Calu3 (cell line): ENCODE measurements at regions not wholly inside any gene's neighbourhood (a gene's known extent, or its start where the extent isn't known, plus 50 kb on each side); places are given as distances from the start of the nearest gene placed in this dataset.

Source experiments
- BruUV-seq: library from RNA; stranded (reverse); fragments of 400-500 nt; replicated peaks from 2 replicates; lab custom pipeline; 2021; lab: Mats Ljungman, UMichigan
- CTCF ChIA-PET: fragments of 300-600 bp; sonication (Branson Sonifier 250); formaldehyde crosslinking; loops from one replicate; lab custom pipeline; 2022; ENCODE audit warnings: antibody characterized with exemption; lab: Charles Lee
- DNase-seq: peaks from one replicate; pipeline ENCODE4 v3.0.0; 2022
- H3K27ac Mint-ChIP-seq: one replicate; pipeline ENCODE4 v1.8.0; 2022; ENCODE audit warnings: mixed read lengths; ENCODE audit not compliant: unreplicated experiment
- H3K27me3 Mint-ChIP-seq: one replicate; pipeline ENCODE4 v1.8.0; 2022; ENCODE audit warnings: mixed read lengths; ENCODE audit not compliant: unreplicated experiment
- H3K36me3 Mint-ChIP-seq: one replicate; pipeline ENCODE4 v1.8.0; 2022; ENCODE audit warnings: mild to moderate bottlenecking, moderate library complexity, mixed read lengths; ENCODE audit not compliant: insufficient read depth, unreplicated experiment
- H3K4me1 Mint-ChIP-seq: one replicate; pipeline ENCODE4 v1.8.0; 2022; ENCODE audit warnings: mild to moderate bottlenecking, low read depth, mixed read lengths; ENCODE audit not compliant: unreplicated experiment
- H3K4me3 Mint-ChIP-seq: one replicate; pipeline ENCODE4 v1.8.0; 2022; ENCODE audit warnings: mild to moderate bottlenecking, low read depth, moderate library complexity, mixed read lengths; ENCODE audit not compliant: unreplicated experiment
- H3K9me3 Mint-ChIP-seq: one replicate; pipeline ENCODE4 v1.8.0; 2022; ENCODE audit warnings: low read depth, mixed read lengths; ENCODE audit not compliant: unreplicated experiment
- CTCF ChIP-seq: fragments of 200-600 bp; IDR thresholded peaks from one replicate; pipeline ENCODE4 v1.8.0; 2022; ENCODE audit warnings: antibody characterized with exemption; ENCODE audit not compliant: unreplicated experiment
- intact Hi-C: fragments of 100-400 bp; cut with micrococcal nuclease; formaldehyde crosslinking; loops from one replicate; pipeline ENCODE4 v1.10.0; 2022; ENCODE audit not compliant: unreplicated experiment

GRCh38 chr1:29961293-29962059 lies 725.2 kb downstream of the PTPRU start:
- Mint-ChIP-seq H3K4me1 (no peaks in the 10 kb centered on the region), H3K9me3 (no peaks in the 10 kb centered on the region), H3K27ac (no peak overlapping the region), H3K36me3 (no peaks in the 10 kb centered on the region), H3K27me3 (peaks cover 4% of the 10 kb centered on the region), H3K4me3 (no peak overlapping the region)
- CTCF ChIA-PET: no interaction called here
- no peak for TF ChIP-seq CTCF
- no peak for DNase-seq
- intact Hi-C loops: no loop called here
- no TSS peak for BruUV-seq

- no peaks in the 10 kb centered on the region for H3K36me3 Mint-ChIP-seq
- no peak for DNase-seq
- H3K27me3 Mint-ChIP-seq: peaks cover 10% of the 10 kb centered on the region
- no peaks in the 10 kb centered on the region for H3K4me1 Mint-ChIP-seq
- H3K27ac Mint-ChIP-seq: no peak overlapping the region
- TF ChIP-seq CTCF: no peak
- peaks cover 5% of the 10 kb centered on the region for H3K9me3 Mint-ChIP-seq
- no peak overlapping the region for H3K4me3 Mint-ChIP-seq
- intact Hi-C loops: no loop called here
- CTCF ChIA-PET: no interaction called here
- BruUV-seq: no TSS peak
Observed at GRCh38 chr1:29960876-29961275, 724.6 kb downstream of the PTPRU start.

DNA sequence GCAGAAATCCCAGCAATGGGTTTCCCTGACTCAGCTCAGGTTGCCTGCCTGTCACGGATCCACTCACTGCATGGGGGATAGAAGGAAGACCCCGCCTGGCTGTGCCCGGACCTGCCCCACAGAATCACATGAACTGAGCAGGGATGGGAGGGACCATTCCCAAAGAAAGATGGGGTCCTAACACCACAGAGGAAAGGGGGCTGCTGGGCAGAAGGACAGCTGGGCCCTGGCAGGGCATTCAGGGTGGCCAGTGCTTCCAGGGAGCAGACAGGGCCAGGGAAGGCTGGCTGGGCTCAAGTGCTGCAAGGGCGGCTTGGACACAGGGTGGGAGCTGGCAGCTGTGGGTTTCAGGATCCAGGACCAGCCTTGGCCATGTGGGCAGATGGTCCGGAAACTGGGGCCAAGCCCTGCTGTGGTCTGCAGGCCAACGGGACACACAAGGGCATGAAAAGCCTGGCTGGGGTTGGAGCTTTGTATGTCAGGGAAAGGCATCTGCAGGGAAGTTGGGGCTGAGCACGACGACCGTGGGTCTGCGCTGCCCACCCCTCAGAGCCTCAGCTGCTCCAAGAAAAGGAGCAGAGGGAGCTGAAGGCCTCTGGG lies 723.9 kb downstream of the PTPRU start:
- H3K4me1 Mint-ChIP-seq: no peaks in the 10 kb centered on the region
- intact Hi-C loops: no loop called here
- no TSS peak for BruUV-seq
- peaks cover 7% of the 10 kb centered on the region for H3K9me3 Mint-ChIP-seq
- no peak for DNase-seq
- H3K27me3 Mint-ChIP-seq: peaks cover 17% of the 10 kb centered on the region
- no peak for TF ChIP-seq CTCF
- no peak overlapping the region for H3K27ac Mint-ChIP-seq
- CTCF ChIA-PET: interaction anchor here (1.0 kb wide), 1 partner anchor 122 kb away, joined by 3 read pairs; no protein-coding TSS in a partner anchor
- H3K4me3 Mint-ChIP-seq: no peak overlapping the region
- no peaks in the 10 kb centered on the region for H3K36me3 Mint-ChIP-seq

DNA sequence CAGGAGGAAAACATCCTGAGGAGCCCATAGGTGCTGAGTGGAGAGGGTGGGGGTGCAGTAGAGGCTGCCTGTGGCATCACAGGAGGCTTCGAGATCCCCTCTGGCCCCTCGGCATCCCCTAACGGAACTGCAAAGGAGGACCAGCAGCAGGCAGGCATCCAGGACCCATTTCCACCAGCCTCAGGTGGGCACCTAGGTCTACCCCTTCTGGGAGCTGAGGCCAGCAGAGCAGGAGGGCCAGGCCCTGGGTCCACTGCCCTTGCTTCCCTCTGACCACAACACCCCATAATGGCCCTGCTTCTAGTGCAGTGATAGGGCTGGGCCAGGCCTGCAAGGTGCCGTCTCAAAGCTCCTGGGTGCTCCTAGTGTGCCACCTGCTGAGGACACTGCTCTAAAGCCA lies 723.0 kb downstream of the PTPRU start:
- peaks cover 26% of the 10 kb centered on the region for H3K27me3 Mint-ChIP-seq
- CTCF ChIA-PET: interaction anchor here (0.7 to 1.0 kb wide), 2 partner anchors 123 to 148 kb away, joined by 3 read pairs; no protein-coding TSS in a partner anchor

More for the DNA sequence above, 723.0 kb downstream of the PTPRU start:
- no peaks in the 10 kb centered on the region for H3K4me1 Mint-ChIP-seq
- H3K27ac Mint-ChIP-seq: no peak overlapping the region
- H3K36me3 Mint-ChIP-seq: no peaks in the 10 kb centered on the region
- DNase-seq: no peak
- no peak overlapping the region for H3K4me3 Mint-ChIP-seq
- BruUV-seq: no TSS peak
- intact Hi-C loops: no loop called here
- peaks cover 7% of the 10 kb centered on the region for H3K9me3 Mint-ChIP-seq
- no peak for TF ChIP-seq CTCF
